Upper lobe of left lung (tissue), 6 donors: ENCODE measurements at regions not wholly inside any gene's neighbourhood (a gene's known extent, or its start where the extent isn't known, plus 50 kb on each side); places are given as distances from the start of the nearest gene placed in this dataset.

Experiments
- ATAC-seq, 2 donors: fragments of 200-7000 bp; cut with Tn5 transposase; one replicate each; pipeline ENCODE4 v1.9.1; 2022; ENCODE audit warnings: mild to moderate bottlenecking in 2 of 2, moderate library complexity in 2 of 2; ENCODE audit not compliant: low FRiP score in 2 of 2
- DNase-seq, 2 donors: peaks; one replicate each; pipeline ENCODE4 v3.0.0-alpha.2; 2019 to 2020
- H3K27ac ChIP-seq, 4 donors: fragments of 200-600 bp; sonication (generic); one replicate each; pipeline ENCODE4 v1.5.1; 2016 to 2019
- H3K27me3 ChIP-seq, 4 donors: fragments of 200-600 bp; sonication (generic); one replicate each; pipeline ENCODE4 v1.5.1; 2017 to 2019
- H3K36me3 ChIP-seq, 4 donors: fragments of 200-600 bp; sonication (generic); one replicate each; pipeline ENCODE4 v1.5.1; 2016 to 2019
- H3K4me1 ChIP-seq, 4 donors: fragments of 200-600 bp; sonication (generic); one replicate each; pipeline ENCODE4 v1.5.1; 2018 to 2019
- H3K4me3 ChIP-seq, 4 donors: fragments of 200-600 bp; sonication (generic); one replicate each; pipeline ENCODE4 v1.5.1; 2017 to 2019; ENCODE audit warnings: mild to moderate bottlenecking in 2 of 4, moderate library complexity in 1 of 4
- H3K9me3 ChIP-seq, 4 donors: fragments of 200-600 bp; sonication (generic); one replicate each; pipeline ENCODE4 v1.5.1; 2018 to 2019
- CTCF ChIP-seq, 6 experiments: fragments of 450-650 bp in 4 of 6; fragments of 200-600 bp in 2 of 6; sonication (generic) in 2 of 6; IDR thresholded peaks; one replicate each; pipeline ENCODE4 v1.5.1; 2016 to 2019; ENCODE audit warnings: antibody characterized with exemption in 6 of 6
- EP300 ChIP-seq, 4 donors: sonication (generic); formaldehyde crosslinking; IDR thresholded peaks; one replicate each; pipeline ENCODE4 v1.5.1; 2017; ENCODE audit warnings: antibody characterized with exemption in 4 of 4, control low read depth in 2 of 4
- POLR2A ChIP-seq, 4 donors: fragments of 450-650 bp; IDR thresholded peaks; one replicate each; pipeline ENCODE4 v1.5.1; 2016 to 2017; ENCODE audit warnings: antibody characterized with exemption in 4 of 4, mild to moderate bottlenecking in 2 of 4
- POLR2AphosphoS5 ChIP-seq, 2 donors: sonication (generic); formaldehyde crosslinking; IDR thresholded peaks; one replicate each; pipeline ENCODE4 v1.5.1; 2017; ENCODE audit warnings: antibody characterized with exemption in 2 of 2
- WGBS, 2 donors: methylation state at CpG; one replicate each; pipeline ENCODE4 v1.1.5; 2017 to 2018; 5-methylcytosine and 5-hydroxymethylcytosine counted together
- donor health status: DM: no; HTN: no; CAD: no; lungs with moderate emphysema.
- donor health status: DM: no; HTN: yes; CAD: no; lungs with severe emphysema.

DNA sequence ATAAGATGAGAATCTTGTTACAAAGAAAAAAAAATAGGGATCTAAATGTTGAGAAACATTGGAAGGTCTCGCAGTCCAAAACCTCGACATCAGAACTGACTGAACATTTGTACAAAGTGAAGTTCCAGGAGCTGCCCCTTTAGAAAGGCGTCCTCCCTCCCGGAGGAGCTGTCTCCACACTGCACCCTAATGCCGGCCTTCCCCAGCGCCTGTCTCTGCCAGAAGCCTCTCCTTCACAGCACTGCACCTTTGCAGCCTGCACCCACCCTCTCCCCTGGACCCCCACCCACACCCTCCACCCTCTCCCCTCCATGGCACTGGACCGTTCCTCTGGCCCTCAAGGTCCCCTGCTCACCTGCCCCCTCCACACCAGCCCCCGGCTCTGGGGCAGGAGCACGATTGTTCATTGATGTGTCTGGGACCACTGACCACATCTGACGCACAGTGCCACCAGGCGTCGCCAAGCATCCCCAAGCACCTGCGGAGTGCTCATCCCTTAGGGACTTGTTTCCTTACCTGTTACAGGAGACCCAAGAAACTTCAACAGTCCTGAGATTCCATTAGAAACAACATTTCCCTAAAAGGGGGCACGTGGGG lies 90.3 kb upstream of the SNTG2 start:
- ATAC-seq (no peak), DNase-seq (no peak)
- no peaks in the 10 kb centered on the region for H3K36me3 ChIP-seq
- no peaks in the 10 kb centered on the region for H3K4me1 ChIP-seq
- no peak for TF ChIP-seq POLR2A (IDR thresholded peaks at IDR 0.05)
- TF ChIP-seq POLR2AphosphoS5 (IDR thresholded peaks at IDR 0.05) = no peak
- no peak for TF ChIP-seq EP300 (IDR thresholded peaks at IDR 0.05)
- no peak for TF ChIP-seq CTCF (IDR thresholded peaks at IDR 0.05)
- no peaks in the 10 kb centered on the region for H3K27me3 ChIP-seq
- 71 to 75% methylated on average over 14 of the region's 14 CpGs for WGBS, 2 donors
- no peak overlapping the region for H3K27ac ChIP-seq
- H3K9me3 ChIP-seq = no peaks in the 10 kb centered on the region
- no peak overlapping the region for H3K4me3 ChIP-seq

DNA sequence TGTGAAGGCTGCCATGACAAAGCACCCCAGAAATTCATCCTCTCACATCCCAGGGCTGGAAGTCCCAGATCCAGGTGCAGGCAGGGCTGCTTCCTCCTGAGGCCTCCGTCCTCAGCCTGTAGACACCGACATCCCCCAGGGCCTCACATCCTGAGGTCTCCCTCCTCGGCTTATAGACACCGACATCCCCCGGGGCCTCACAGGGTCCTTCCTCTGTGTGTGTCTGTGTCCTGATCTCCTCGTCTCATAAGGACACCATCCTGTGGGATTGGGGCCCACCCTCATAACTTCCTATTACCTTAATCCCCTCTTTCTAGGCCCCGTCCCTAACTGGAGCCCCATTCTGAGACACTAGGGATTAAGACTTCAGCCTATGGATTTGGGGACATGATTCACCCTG lies 92.0 kb upstream of the SNTG2 start:
- H3K27me3 ChIP-seq = no peaks in the 10 kb centered on the region
- H3K4me3 ChIP-seq = no peak overlapping the region
- no peak for TF ChIP-seq POLR2AphosphoS5 (IDR thresholded peaks at IDR 0.05)
- no peak for TF ChIP-seq CTCF (IDR thresholded peaks at IDR 0.05)
- TF ChIP-seq POLR2A (IDR thresholded peaks at IDR 0.05) = no peak
- no peak for TF ChIP-seq EP300 (IDR thresholded peaks at IDR 0.05)
- WGBS, 2 donors = 80 to 82% methylated on average over 5 to 7 of the region's 7 CpGs
- DNase-seq = no peak
- no peaks in the 10 kb centered on the region for H3K4me1 ChIP-seq
- H3K36me3 ChIP-seq = no peaks in the 10 kb centered on the region
- H3K9me3 ChIP-seq = no peaks in the 10 kb centered on the region
- no peak for ATAC-seq
- H3K27ac ChIP-seq = no peak overlapping the region

- Histone ChIP-seq H3K36me3 (no peaks in the 10 kb centered on the region), H3K9me3 (no peaks in the 10 kb centered on the region), H3K27me3 (no peaks in the 10 kb centered on the region), H3K27ac (no peak overlapping the region), H3K4me3 (no peak overlapping the region), H3K4me1 (no peaks in the 10 kb centered on the region)
- no peak for ATAC-seq
- TF ChIP-seq EP300 (IDR thresholded peaks at IDR 0.05) = no peak
- TF ChIP-seq POLR2A (IDR thresholded peaks at IDR 0.05) = no peak
- TF ChIP-seq CTCF (IDR thresholded peaks at IDR 0.05) = no peak
- no peak for TF ChIP-seq POLR2AphosphoS5 (IDR thresholded peaks at IDR 0.05)
- no peak for DNase-seq
- 65 to 74% methylated on average over 6 of the region's 6 CpGs for WGBS, 2 donors
Measured at GRCh38 chr2:857937-858336, 92.7 kb upstream of the SNTG2 start.

DNA sequence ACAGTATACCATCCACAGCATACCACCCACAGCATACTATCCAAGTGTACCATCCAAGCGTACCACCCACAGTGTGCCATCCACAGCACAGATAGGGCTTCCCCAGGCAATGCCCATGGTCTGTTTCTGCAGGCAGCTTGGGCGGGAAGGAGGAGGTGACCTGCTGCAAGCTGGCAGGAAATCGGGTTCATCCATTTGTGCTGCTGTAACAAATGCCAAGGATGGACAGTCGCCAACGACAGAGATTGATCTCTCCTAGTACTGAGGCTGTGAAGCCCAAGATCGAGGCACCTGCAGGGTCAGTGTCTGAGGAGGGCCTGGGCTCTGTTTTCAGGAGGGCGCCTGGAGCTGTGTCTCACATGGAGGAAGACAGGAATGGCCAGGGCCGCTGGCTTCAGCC lies 93.6 kb upstream of the SNTG2 start:
- Histone ChIP-seq H3K9me3 (no peaks in the 10 kb centered on the region), H3K27me3 (no peaks in the 10 kb centered on the region), H3K27ac (no peak overlapping the region), H3K4me3 (no peak overlapping the region), H3K4me1 (no peaks in the 10 kb centered on the region), H3K36me3 (no peaks in the 10 kb centered on the region)
- no peak for DNase-seq
- 77 to 92% methylated on average over 7 to 8 of the region's 8 CpGs for WGBS, 2 donors
- TF ChIP-seq EP300 (IDR thresholded peaks at IDR 0.05) (no peak), POLR2AphosphoS5 (IDR thresholded peaks at IDR 0.05) (no peak)
- no peak for ATAC-seq

DNA sequence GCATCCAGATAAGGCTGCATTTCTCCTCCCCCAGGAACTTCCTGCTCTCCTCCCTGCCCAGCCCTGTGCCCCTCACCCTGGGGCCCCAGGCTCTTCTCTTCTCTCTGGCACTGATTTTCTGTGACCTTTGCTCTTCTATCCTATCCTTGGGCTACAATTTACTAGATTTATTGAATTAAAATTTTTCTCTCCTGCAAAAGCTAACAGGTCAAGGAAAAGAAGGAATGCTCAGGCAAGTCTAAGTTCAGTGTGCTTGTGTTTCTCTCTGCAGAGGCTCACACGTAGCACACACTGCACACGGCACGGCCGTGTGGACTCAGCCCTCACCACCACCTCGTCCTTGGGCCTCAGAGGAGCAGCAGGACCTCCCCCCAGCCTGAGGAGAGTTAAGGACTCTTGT lies 94.2 kb upstream of the SNTG2 start:
- no peaks in the 10 kb centered on the region for H3K36me3 ChIP-seq
- no peaks in the 10 kb centered on the region for H3K4me1 ChIP-seq
- no peak overlapping the region for H3K4me3 ChIP-seq
- TF ChIP-seq POLR2AphosphoS5 (IDR thresholded peaks at IDR 0.05) (no peak), EP300 (IDR thresholded peaks at IDR 0.05) (no peak), CTCF (IDR thresholded peaks at IDR 0.05) (no peak), POLR2A (IDR thresholded peaks at IDR 0.05) (no peak)
- 73 to 84% methylated on average over 5 of the region's 5 CpGs for WGBS, 2 donors
- no peak overlapping the region for H3K27ac ChIP-seq
- H3K9me3 ChIP-seq = no peaks in the 10 kb centered on the region
- ATAC-seq (no peak), DNase-seq (no peak)
- no peaks in the 10 kb centered on the region for H3K27me3 ChIP-seq
